HL-60 (cell line): ENCODE measurements at regions not wholly inside any gene's neighbourhood (a gene's known extent, or its start where the extent isn't known, plus 50 kb on each side); places are given as distances from the start of the nearest gene placed in this dataset.

Source experiments
- CTCF ChIP-seq: IDR thresholded peaks from one replicate; pipeline ENCODE4 v1.5.1; 2011; ENCODE audit warnings: low read length, control low read depth, inconsistent platforms; ENCODE audit not compliant: insufficient read depth
- POLR2AphosphoS5 ChIP-seq: IDR thresholded peaks from 2 replicates; pipeline ENCODE4 v1.6.1; 2012; ENCODE audit warnings: low read depth
- REST ChIP-seq: IDR thresholded peaks from 2 replicates; pipeline ENCODE4 v1.6.1; 2012; ENCODE audit warnings: low read depth; ENCODE audit not compliant: insufficient replicate concordance
- SPI1 ChIP-seq: IDR thresholded peaks from 2 replicates; pipeline ENCODE4 v1.6.1; 2012; ENCODE audit warnings: low read depth, mild to moderate bottlenecking, borderline replicate concordance

GRCh38 chr1:222464841-222465210 lies 83.1 kb downstream of the HHIPL2 start:
- no peak for TF ChIP-seq POLR2AphosphoS5
- no peak for TF ChIP-seq CTCF
- TF ChIP-seq REST: no peak
- no peak for TF ChIP-seq SPI1
